Sigmoid colon (tissue), 6 donors: ENCODE measurements at regions not wholly inside any gene's neighbourhood (a gene's known extent, or its start where the extent isn't known, plus 50 kb on each side); places are given as distances from the start of the nearest gene placed in this dataset.

Source experiments
- DNase-seq: peaks from one replicate; pipeline ENCODE4 v3.0.0-alpha.2; 2019
- H3K27ac ChIP-seq, 4 donors: fragments of 200-600 bp; sonication (generic); one replicate each; pipeline ENCODE4 v1.5.1; 2016 to 2019; ENCODE audit warnings: mild to moderate bottlenecking in 1 of 4
- H3K27me3 ChIP-seq, 3 donors: fragments of 200-600 bp; sonication (generic); one replicate each; pipeline ENCODE4 v1.5.1; 2019; ENCODE audit warnings: mild to moderate bottlenecking in 1 of 3
- H3K36me3 ChIP-seq, 4 donors: fragments of 200-600 bp; sonication (generic); one replicate each; pipeline ENCODE4 v1.5.1; 2016 to 2019
- H3K4me1 ChIP-seq, 4 donors: fragments of 200-600 bp; sonication (generic); one replicate each; pipeline ENCODE4 v1.5.1; 2017 to 2019
- H3K4me3 ChIP-seq, 4 donors: fragments of 200-600 bp; sonication (generic); one replicate each; pipeline ENCODE4 v1.5.1; 2017 to 2019; ENCODE audit warnings: mild to moderate bottlenecking in 2 of 4, moderate library complexity in 1 of 4
- H3K9me3 ChIP-seq, 4 donors: fragments of 200-600 bp in 3 of 4; sonication (generic) in 3 of 4; one replicate each; pipeline versions ENCODE4 v1.5.1 to v1.6.1; 2013 to 2019
- CTCF ChIP-seq, 4 experiments: fragments of 450-650 bp in 3 of 4; fragments of 200-600 bp in 1 of 4; IDR thresholded peaks; one replicate each; pipeline ENCODE4 v1.5.1; 2016 to 2019; ENCODE audit warnings: antibody characterized with exemption in 4 of 4, mild to moderate bottlenecking in 3 of 4, moderate library complexity in 2 of 4
- EP300 ChIP-seq, 4 donors: sonication (generic); formaldehyde crosslinking; IDR thresholded peaks; one replicate each; pipeline ENCODE4 v1.6.1; 2017; ENCODE audit warnings: antibody characterized with exemption in 4 of 4
- POLR2A ChIP-seq, 2 donors: fragments of 450-650 bp; IDR thresholded peaks; one replicate each; pipeline ENCODE4 v1.6.1; 2016; ENCODE audit warnings: antibody characterized with exemption in 2 of 2, mild to moderate bottlenecking in 2 of 2, moderate library complexity in 2 of 2
- POLR2AphosphoS5 ChIP-seq, 4 donors: sonication (generic); formaldehyde crosslinking; IDR thresholded peaks; one replicate each; pipeline ENCODE4 v1.6.1; 2017; ENCODE audit warnings: antibody characterized with exemption in 4 of 4
- WGBS, 2 donors: extraction: QIAGEN DNeasy Blood & Tissue Kit; methylation state at CpG; one replicate each; pipeline ENCODE4 v1.1.7; 2013; 5-methylcytosine and 5-hydroxymethylcytosine counted together
- intact Hi-C: fragments of 100-400 bp; cut with DNase I; formaldehyde crosslinking; loops from one replicate; pipeline ENCODE4 v1.15.1; 2023
- donor health status: healthy with polysubstance abuse.
- donor health status: healthy.

DNA sequence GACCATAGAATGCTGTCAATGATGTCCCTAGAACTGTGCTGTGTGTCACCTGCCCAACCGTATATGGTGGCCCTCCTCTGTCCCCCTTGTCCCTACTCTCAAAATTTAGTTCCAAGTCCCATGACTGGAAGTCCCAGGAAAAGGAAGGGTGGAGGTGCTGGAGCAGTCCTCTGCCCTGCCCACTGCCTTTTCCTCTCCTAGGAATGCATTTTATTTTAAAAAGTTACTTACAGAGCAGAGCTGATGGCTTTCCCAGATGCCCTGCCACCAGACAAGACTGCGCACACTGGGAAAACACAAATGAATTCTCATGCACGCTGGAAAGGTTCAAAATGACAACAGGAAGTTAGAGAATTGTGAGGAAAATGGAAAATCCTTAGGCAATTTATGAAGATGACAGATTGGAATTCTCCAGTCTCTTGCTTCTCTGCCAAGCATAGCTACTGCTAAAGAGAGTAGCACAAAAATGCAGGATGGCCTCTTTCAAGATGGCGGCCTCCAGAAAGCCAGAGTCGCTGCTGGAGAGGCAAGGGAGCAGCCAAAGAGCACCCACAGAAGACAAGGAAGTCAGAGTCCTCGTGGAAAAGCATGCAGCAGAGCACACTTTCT lies 117.1 kb upstream of the TSC22D1 start:
- no peak overlapping the region for H3K27ac ChIP-seq

GRCh38 chr13:44692173-44692713 lies 116.1 kb upstream of the TSC22D1 start:
- Histone ChIP-seq H3K4me3 (no peak overlapping the region), H3K27me3 (no peaks in the 10 kb centered on the region), H3K9me3 (no peaks in the 10 kb centered on the region), H3K27ac (no peak overlapping the region), H3K4me1 (no peaks in the 10 kb centered on the region), H3K36me3 (no peaks in the 10 kb centered on the region)
- no peak for DNase-seq
- intact Hi-C loops: no loop called here
- TF ChIP-seq CTCF (IDR thresholded peaks at IDR 0.05) (no peak), EP300 (IDR thresholded peaks at IDR 0.05) (no peak), POLR2AphosphoS5 (IDR thresholded peaks at IDR 0.05) (no peak), POLR2A (IDR thresholded peaks at IDR 0.05) (no peak)
- 92 to 93% methylated on average over 2 of the region's 2 CpGs for WGBS, 2 donors

More for the DNA sequence above, 117.1 kb upstream of the TSC22D1 start:
- no peaks in the 10 kb centered on the region for H3K4me1 ChIP-seq
- intact Hi-C loops: no loop called here
- no peaks in the 10 kb centered on the region for H3K36me3 ChIP-seq
- no peak for DNase-seq
- H3K9me3 ChIP-seq: no peaks in the 10 kb centered on the region
- no peak overlapping the region for H3K4me3 ChIP-seq
- 90 to 91% methylated on average over 6 of the region's 6 CpGs for WGBS, 2 donors
- H3K27me3 ChIP-seq: no peaks in the 10 kb centered on the region
- TF ChIP-seq EP300 (IDR thresholded peaks at IDR 0.05) (no peak), CTCF (IDR thresholded peaks at IDR 0.05) (no peak), POLR2AphosphoS5 (IDR thresholded peaks at IDR 0.05) (no peak), POLR2A (IDR thresholded peaks at IDR 0.05) (no peak)

- Histone ChIP-seq H3K9me3 (peaks cover 0 to 3% (median 0%) of the 10 kb centered on the region in 4 donors), H3K27me3 (no peaks in the 10 kb centered on the region), H3K4me3 (no peak overlapping the region), H3K4me1 (no peaks in the 10 kb centered on the region), H3K36me3 (no peaks in the 10 kb centered on the region), H3K27ac (no peak overlapping the region)
- WGBS, 2 donors: 94% methylated on average over 5 of the region's 5 CpGs
- no peak for TF ChIP-seq CTCF (IDR thresholded peaks at IDR 0.05)
- TF ChIP-seq EP300 (IDR thresholded peaks at IDR 0.05): no peak
- no peak for DNase-seq
- intact Hi-C loops: no loop called here
Measured at GRCh38 chr13:44690376-44690775, 114.2 kb upstream of the TSC22D1 start.

GRCh38 chr13:44688652-44689051 lies 112.5 kb upstream of the TSC22D1 start:
- no peaks in the 10 kb centered on the region for H3K27me3 ChIP-seq
- peaks cover 0 to 3% (median 0%) of the 10 kb centered on the region in 4 donors for H3K9me3 ChIP-seq
- H3K4me3 ChIP-seq: no peak overlapping the region
- H3K4me1 ChIP-seq: no peaks in the 10 kb centered on the region
- DNase-seq: no peak
- no peak overlapping the region for H3K27ac ChIP-seq
- TF ChIP-seq POLR2A (IDR thresholded peaks at IDR 0.05) (no peak), POLR2AphosphoS5 (IDR thresholded peaks at IDR 0.05) (no peak), EP300 (IDR thresholded peaks at IDR 0.05) (no peak), CTCF (IDR thresholded peaks at IDR 0.05) (no peak)
- no peaks in the 10 kb centered on the region for H3K36me3 ChIP-seq
- intact Hi-C loops: no loop called here

DNA sequence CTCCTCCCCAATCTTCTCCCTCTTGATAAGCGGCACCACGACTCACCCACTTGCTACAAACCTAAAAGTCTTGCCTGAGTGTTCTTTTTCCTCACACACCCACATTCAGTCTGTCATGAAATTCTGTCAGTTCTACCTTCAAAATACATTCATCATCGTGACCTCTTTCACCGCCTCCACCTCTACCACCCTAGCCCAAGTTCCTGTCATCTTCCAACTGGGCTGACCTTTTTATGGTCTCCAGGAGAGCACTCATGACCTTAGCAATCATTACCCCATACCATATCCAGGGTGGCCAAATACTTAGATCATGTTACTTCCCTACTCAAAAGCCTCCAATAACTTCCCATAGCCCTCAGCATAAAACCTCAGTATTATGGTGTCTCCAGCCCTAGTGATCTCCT lies 110.4 kb upstream of the TSC22D1 start:
- H3K4me3 ChIP-seq: no peak overlapping the region
- no peaks in the 10 kb centered on the region for H3K27me3 ChIP-seq
- TF ChIP-seq POLR2AphosphoS5 (IDR thresholded peaks at IDR 0.05) (no peak), CTCF (IDR thresholded peaks at IDR 0.05) (no peak), POLR2A (IDR thresholded peaks at IDR 0.05) (no peak), EP300 (IDR thresholded peaks at IDR 0.05) (no peak)
- no peaks in the 10 kb centered on the region for H3K36me3 ChIP-seq
- H3K27ac ChIP-seq: no peak overlapping the region
- 93 to 94% methylated on average over 4 of the region's 4 CpGs for WGBS, 2 donors
- no peak for DNase-seq
- peaks cover 0 to 3% (median 0%) of the 10 kb centered on the region in 4 donors for H3K9me3 ChIP-seq
- intact Hi-C loops: no loop called here
- H3K4me1 ChIP-seq: no peaks in the 10 kb centered on the region
